Anterior cingulate cortex (tissue), 58 donors: ENCODE measurements at regions not wholly inside any gene's neighbourhood (a gene's known extent, or its start where the extent isn't known, plus 50 kb on each side); places are given as distances from the start of the nearest gene placed in this dataset.
A peak's percentile ranks its signal among the peaks of the same experiment; 100 is the strongest.

Experiments
- DNase-seq, 58 donors: peaks; one replicate each; lab custom pipeline; 2025; lab: John Stamatoyannopoulos, UW

DNA sequence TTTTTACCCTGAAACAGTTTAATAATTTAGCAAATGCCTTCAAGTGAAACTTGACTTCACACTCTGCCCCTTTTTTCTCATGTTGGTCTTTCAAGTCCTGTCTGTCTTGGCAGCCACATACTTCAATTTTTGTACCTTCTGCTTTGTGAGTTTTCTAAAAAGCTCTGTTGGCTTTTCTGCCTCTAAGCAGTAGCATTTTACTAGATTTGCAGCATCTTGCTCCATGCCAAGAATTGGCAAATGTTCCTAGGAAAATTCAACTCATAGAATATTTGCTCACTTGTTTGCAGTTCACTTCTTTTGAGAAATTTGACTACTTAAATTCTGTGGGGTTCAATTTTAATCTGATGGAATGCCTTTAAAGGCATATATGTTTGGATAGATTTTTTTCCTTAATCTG, 59.2 kb downstream of the FAM47A start:
- DNase-seq, result peak in 2 of 58 donors; percentile 1 to 2

GRCh38 chrX:34063616-34064015, 68.5 kb downstream of the FAM47A start:
- no peak for DNase-seq

- no peak for DNase-seq
Observed at GRCh38 chrX:34058005-34058404, 74.1 kb downstream of the FAM47A start.

DNA sequence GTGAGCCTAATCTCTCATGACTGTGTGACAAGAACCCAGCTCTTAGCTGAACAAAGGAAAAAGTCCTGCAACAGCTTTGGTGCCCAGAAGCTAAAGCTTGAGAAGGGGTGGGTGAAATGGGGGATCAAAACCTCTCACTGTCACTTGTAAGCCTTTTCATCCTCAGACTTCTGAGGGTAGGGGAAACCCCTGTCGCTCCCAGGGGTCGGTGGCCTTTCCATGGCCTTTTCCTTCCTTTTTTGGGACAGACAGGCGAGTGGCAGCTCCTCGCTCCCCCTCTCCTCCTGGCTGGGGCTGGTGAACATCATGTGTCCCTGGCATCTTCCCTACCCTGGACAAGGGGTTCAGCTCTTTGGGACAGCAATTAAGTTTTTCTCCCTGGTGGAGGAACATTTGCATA, 78.2 kb downstream of the FAM47A start:
- DNase-seq, result no peak
